OCI-LY7 (cell line): ENCODE measurements at regions not wholly inside any gene's neighbourhood (a gene's known extent, or its start where the extent isn't known, plus 50 kb on each side); places are given as distances from the start of the nearest gene placed in this dataset.

Source experiments
- CTCF ChIP-seq: fragments of 200-600 bp; sonication (generic); conservative IDR thresholded peaks from 2 replicates; pipeline ENCODE4 v1.5.1; 2014; ENCODE audit warnings: mild to moderate bottlenecking, antibody characterized with exemption, low read length, moderate library complexity, mixed read lengths
- EZH2phosphoT487 ChIP-seq: fragments of 200-600 bp; sonication (generic); IDR thresholded peaks from 2 replicates; pipeline ENCODE4 v1.6.1; 2018; ENCODE audit warnings: low read depth, borderline replicate concordance, mild to moderate bottlenecking, mixed run types, antibody characterized with exemption, low read length, moderate library complexity, mixed read lengths

GRCh38 chr20:12269579-12269978, 351.9 kb downstream of the BTBD3 start:
- TF ChIP-seq CTCF (no peak), EZH2phosphoT487 (no peak)
